ENCODE measurements at regions not wholly inside any gene's neighbourhood (a gene's known extent, or its start where the extent isn't known, plus 50 kb on each side); places are given as distances from the start of the nearest gene placed in this dataset.
A peak's percentile ranks its signal among the peaks of the same experiment; 100 is the strongest.

DNA sequence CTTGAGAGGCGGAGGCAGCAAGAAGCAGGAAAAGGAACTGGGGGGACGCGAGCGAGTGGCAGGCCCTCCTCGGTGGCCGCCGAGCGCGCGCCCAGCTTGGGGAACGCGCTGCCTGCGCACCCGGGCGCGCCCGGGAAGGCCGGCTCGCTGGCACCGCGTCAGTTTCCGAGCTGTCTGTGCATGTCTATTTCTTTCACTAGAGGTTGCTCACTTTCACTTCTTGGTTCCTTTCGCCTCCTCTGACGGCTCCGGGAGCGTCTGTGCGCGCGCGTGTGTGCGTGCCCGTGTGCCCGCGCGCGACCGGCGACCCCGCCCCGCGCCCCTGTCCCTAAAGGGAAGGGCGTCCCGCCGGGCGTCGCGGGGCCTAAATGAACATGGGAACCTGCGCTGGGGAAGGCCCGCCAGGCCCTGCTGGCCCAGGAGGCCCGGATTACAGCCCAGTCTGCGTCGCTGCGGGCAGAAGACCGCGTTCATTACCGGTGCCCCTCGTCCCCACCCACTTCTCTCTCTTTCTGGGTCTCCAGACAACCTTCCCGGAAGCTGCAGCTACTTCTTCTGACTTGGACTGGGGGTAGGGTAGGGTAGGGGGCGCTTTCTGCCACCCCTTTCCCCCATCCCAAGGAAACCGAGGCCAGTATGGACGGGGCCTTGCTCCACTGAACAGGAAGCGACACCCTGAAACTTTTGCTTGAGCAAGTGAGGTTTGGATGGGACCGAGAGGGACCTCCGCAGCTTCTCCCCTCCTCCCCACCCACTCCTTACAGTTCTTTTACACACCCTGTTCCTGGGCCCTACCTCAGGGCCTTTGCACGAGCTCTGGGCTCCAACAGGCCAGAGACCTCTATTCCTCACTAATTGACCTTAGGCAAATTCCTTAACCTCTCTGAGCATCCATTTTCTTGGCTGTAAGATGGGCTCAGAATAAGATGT lies 205.8 kb upstream of the IER5L start:
- peak; percentile 79 for DNase-seq (ENCODE audit: low spot score)

DNA sequence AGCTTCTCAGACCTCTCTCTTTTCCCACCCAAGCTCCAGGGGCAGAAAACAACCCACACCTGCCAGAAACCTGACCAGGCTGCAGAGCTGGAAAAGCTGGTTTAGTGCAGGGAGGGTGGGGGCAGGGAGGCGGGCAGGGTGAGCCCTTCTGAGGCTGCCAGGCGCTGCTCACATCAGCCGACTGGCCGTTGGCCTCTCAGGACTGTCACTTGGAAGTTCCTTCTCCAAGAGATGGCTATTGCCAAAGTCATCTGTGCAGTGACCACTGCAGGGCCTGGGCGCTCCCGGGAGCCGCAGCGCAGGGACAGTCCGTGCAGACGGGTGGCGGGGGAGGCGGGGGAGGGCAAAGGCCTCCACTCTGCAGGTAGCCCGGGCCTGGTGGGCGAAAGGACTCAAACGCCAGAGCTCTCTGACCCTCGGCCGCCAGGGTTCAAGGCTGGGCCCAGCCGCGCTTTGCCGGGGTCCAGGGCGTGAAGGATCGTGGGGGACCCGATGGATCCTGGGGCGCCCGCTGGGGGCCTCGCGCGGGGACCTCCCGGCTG lies 205.0 kb upstream of the IER5L start:
- no peak for DNase-seq (ENCODE audit: low spot score)

DNA sequence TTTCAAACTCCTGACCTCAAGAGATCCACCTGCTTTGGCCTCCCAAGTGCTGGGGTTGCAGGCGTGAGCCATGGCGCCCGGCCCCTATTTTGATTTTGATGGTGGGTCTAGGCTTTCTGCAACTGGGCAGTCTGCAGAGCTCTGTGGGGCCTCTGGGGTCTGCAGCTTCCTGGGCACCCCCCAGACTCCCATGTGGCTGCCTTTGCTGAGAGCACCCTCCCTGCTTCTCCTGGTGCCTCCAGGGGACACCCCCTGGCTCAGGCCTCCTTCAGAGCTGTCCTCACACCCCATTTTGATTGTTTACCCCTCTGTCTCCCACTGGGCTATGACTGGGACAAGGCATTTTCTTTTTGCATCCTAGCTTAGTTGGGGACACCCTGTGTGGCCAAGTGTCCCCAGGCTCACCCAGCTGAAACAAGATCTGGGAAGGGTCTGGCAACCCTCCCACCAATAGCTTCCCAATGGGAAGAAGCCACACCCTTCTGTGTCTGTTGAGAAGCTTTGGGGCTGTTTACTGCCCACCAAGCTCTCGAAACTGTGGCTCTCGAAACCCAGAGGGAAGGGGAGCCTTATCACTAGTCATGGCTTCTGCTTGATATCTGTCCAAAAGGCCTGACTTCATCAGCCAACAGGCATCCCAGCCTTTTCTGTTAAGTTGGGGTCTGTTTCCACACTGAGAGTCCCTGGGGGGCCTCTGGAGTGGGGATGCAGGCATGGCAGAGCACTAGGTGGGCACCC lies 204.4 kb upstream of the IER5L start:
- DNase-seq (ENCODE audit: low spot score), result no peak

DNA sequence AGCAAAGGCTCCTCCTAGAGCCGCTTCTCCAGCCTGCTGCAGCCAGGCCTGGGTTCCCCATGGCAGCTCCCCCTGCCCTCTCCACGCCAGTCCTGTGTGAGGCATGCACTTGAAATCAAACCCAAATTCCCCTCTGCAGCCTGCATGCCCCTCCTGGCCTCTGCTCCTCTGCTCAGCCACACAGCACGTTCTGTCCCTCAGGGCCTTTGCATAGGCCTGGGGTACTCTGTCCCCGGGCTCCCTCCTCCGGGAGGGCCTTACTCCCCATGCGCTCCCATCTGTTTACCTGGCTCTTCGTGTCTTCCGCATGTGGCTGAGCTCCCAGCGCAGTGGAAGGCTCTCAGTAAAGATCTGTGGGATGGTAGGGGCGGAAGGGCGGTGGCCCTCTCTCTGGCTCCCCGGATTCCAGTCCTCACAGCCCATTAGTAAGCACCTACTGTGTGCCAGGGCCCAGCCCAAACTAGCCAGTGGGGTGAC lies 203.5 kb upstream of the IER5L start:
- DNase-seq (ENCODE audit: low spot score), result no peak

DNA sequence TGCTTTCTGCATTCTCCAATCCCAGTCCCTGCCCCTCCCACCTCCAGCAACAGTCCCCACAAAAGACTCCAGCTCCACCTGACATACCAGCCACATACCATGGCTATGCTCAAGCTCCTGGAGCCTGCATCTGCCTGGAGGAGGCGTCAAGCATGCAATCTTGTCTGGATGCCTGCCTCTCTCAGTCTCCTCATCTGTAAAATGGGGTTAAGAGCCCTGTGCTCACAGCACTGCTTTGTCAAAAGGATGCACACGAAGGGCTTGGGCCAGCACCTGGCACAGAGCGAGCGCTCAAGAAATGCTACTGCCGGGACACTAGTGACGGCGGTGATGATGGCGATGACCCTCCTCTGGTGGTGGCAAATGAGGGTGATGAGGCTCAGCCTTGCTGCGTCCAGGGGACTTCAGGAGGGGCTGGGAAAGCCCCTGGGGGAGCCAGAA lies 202.9 kb upstream of the IER5L start:
- no peak for DNase-seq (ENCODE audit: low spot score)

DNA sequence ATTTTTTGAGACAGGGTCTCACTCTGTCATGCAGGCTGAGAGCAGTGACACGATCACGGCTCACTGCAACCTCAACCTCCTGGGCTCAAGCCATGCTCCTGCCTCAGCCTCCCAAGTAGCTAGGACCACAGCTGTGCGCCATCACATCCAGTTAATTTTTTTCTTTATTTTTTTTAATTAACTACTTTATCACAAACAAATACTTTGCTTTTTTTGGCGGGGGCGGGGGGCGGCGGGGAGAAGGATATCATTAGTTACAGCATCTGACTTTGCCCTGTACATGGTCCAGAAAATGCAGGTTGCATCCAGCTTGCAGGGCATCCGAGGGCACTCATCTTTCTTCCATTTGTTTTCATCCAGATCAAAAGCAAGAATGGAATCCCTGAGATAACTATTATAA lies 201.8 kb upstream of the IER5L start:
- DNase-seq (ENCODE audit: low spot score), result no peak

DNA sequence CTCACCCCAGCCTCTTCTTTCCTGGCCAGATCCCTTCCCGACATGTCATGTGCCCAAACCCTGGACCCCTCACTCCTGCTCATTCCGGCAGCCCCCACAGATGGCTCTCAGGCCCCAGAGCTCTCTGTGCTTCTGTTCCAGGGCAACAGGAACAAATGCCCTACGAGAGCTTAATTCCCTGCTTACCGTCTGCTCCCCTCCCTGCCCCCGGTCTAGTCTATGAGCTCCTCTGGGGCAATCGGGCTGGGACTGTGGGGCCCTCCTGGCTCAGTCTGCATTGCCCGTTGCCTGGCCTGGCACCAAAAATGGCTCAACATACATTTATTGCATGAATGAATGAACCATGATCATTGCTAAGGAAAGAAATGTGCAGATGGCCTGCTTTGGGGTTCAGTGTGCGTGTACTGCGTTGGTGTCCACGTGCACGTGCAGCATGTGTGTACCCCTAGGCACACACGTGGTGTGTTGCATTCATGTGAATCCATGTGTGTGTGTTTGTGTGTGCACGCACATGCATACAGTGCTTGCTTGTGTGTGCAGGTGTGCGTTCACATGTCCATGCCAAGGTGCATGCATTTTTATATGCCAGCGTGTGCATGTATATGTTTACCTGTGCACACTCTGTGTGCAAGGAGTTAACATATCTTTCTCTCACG lies 201.2 kb upstream of the IER5L start:
- no peak for DNase-seq (ENCODE audit: low spot score)

DNA sequence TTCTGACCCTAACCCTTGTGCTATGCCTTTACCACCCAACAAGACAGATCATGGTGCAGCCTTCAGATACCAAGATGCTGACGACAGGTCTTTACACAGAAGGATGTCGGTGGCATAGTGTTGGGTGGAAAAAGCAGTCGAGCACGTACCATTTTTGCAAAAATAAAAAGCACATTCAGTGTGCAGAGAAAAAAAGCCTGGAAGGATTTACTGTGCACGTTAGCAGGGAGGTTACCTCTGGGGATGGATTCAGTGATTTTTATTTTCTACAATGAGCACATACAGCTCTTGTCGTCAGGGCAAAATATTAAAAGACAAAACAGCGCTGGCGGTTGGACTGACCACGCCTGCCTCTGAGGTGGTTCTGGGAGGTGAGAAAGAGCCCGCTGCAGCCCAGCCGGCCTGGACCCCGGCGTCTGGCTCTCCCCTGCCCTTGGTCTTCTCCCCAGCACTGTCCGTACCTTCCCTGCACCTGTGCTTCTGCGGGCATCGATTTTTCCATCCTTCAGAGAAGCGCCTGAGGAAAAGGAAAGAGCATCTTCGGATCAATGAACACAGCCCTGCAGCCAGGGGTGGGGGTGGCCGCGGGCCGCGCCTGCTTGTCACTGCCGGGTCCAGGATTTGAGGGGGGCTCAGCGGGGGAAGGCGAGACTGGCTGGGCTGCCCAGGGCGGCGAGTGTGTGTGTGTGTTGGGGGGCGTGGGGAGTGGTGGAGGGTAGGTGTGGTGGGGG lies 200.0 kb upstream of the IER5L start:
- DNase-seq (ENCODE audit: low spot score), result no peak

DNA sequence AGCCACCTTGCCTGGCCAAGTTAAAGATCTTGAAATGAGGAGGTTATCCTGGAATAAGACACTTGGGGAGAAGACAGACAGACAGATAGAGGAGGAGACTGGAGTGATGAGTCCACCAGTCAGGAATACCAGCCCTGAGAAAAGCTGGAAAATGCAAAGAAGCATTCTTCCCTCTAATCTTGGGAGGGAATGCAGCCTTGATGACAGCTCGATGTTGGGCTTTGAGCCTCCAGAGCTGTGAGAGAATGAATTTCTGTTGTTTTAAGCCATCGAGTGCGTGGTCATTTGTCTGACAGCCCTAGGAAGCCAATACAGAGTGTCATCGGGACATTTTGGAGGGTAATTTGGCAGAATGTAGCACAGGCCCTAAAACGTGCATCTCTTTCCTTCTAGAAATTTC lies 199.1 kb upstream of the IER5L start:
- DNase-seq (ENCODE audit: low spot score), result no peak

DNA sequence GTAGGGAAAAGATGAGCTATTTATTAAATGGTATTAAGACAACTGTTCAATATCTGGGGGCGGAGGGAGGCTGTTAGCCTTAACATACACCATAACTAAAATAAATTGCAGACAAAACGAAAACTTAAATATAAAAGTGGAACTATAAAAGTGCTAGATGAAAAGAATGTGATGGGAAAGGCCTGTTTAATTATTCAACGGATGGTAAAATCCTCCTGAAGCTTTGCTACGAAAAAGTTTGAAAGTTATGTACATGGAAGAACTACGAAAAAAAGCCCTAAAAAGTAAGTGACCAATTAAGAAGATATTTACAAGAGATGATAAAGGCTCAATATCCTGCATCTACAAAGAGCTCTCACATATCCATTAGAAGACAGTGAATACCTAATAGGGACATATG lies 197.8 kb upstream of the IER5L start:
- no peak for DNase-seq (ENCODE audit: low spot score)

DNA sequence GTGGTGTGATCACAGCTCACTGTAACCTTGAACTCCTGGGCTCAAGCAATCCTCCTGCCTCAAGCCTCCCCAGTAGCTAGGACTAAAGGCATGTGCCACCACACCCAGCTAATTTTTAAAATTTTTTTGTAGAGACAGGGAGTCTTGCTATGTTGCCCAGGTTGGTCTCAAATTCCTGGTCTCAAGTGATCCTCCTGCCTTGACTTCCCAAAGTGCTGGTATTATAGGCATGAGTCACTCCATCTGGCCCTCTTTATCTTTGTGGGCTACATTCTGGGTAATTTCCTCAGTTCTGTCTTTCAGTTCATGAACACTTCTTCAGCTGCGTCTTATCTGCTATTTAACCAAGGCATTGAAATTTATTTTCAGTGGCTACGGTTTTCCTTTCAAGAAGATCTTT lies 196.6 kb upstream of the IER5L start:
- DNase-seq (ENCODE audit: low spot score), result no peak

DNA sequence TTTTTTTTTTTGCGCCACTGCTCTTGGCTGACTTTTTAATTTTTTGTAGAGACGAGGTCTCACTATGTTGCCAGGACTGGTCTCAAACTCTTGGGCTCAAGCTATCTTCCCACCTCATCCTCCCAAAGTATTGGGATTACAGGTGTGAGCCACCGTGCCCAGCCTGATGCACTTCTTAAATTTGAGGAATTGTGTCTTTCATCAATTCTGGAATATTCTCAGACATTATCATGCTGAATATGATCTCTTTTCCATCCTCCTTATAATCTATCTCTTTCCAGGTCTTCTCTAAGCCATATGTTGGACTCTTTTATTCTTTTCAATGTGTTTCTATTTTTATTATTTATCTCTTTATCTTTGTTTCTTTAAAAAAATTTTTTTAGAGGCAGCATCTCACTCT lies 196.2 kb upstream of the IER5L start:
- DNase-seq (ENCODE audit: low spot score), result no peak

DNA sequence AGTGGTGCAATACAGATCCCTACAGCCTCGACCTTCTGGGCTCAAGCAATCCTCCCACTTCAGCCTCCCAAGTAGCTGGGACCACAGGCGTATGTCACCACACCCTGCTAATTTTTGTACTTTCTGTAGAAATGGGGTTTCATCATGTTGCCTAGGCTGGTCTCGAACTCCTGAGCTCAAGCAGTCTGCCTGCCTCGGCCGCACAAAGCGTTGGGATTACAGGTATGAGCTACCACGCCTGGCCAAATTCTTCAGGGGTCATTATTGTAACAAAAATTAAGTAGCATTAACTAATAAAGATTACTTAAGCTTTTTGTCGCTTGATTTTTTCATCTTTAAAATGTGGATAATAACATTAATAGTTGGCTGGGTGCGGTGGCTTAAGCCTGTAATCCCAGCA lies 195.3 kb upstream of the IER5L start:
- no peak for DNase-seq (ENCODE audit: low spot score)

DNA sequence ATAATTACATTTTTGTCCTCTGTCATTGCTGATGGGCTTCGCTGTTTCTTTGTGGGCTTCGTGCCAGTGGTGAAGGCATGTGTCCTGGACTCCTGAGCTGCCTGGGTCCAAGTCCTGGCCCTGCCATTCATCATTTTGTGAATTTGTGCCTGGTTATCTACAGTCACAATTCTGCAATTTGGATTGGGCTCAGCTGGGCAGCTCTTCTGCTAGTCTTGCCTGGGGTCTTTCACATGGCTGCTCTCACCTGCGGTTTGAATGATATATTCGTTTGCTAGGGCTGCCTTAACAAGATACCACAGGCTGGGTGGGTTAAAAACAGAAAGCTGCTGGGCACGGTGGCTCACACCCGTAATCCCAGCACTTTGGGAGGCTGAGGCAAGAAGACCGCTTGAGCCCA lies 192.7 kb upstream of the IER5L start:
- no peak for DNase-seq (ENCODE audit: low spot score)

DNA sequence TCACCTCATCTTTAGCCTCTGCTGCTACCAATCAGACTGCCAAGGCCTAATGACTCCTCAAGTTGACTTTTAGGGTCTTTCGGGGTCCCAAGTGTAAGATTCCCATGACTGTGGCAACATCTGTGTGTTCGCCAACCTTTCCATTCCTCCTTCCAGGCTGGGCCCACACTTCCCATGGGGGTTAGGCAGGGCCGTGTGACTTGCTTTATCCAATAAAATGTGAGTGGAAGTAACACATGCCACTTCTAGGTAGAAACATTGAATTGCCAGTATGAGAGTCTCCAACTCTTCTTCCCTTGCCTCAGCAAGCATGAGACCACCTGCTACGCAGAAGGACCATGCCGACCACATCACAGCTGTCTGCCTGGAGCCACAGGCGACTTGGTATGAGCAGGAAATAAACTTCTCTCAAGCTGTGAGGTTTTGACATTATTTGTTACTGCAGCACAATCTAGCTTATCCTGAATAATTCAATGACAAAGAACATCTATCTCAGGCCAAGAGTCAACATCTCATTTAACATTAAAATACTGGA lies 190.4 kb upstream of the IER5L start:
- DNase-seq (ENCODE audit: low spot score), result no peak

DNA sequence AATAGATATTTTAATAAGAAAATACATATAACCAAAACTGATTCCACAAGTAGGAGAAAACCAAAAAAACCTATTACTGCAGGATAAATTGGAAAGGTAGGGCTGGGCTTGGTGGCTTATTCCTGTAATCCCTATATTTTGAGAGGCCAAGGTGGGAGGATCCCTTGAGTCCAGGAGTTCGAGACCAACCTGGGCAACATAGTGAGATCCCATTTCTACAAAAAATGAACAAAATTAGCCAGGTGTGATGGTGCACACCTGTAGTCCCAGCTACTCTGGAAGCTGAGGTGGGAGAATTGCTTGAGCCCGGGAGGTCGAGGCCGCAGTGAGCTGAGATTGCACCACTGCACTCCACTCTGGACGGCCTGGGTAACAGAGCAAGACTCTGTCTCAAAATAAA lies 189.2 kb upstream of the IER5L start:
- DNase-seq (ENCODE audit: low spot score), result no peak

DNA sequence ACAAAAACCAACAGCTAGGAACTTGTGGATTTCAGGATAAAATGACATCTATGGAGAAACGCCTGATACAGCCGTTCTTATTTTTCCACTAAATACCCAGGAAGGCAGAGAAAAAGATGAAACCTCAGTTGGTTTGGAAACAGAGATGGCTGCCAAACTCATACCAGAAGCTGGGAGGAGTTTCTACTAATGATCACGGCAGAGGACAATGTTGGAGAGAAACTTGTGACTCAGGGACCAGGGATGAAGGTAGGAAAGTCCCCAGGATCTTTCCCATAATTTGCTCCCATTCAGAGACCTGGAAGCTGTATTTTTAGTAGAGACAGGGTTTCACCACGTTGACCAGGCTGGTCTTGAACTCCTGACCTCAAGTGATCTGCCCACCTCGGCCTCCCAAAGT lies 187.1 kb upstream of the IER5L start:
- no peak for DNase-seq (ENCODE audit: low spot score)

DNA sequence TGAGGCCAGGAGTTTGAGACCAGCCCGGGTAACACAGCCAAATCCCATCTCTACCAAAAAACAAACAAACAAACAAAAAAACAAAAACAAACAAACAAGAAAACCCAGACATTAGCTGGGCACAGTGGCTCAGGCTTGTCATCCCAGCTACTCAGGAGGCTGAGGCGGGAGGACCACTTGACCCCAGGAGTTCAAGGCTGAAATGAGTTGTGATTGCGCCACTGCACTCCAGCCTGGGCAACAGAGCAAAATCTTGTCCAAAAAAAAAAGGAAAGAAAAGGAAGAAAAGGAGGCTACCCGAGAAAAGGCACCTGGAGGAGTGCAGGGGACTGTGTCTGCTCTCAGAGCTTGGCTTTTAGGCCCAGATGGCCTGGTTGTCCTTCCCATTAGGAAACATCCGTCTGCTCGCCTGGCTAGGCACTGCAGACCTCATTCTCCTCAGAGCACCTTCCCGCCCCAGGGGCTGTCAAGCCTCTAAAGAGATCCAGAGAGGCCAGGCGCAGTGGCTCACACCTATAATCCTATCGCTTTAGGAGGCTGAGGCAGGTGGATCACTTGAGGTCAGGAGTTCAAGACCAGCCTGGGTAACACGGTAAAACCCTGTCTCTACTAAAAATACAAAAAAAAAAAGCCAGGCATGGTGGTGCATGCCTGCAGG lies 185.3 kb upstream of the IER5L start:
- no peak for DNase-seq (ENCODE audit: low spot score)

DNA sequence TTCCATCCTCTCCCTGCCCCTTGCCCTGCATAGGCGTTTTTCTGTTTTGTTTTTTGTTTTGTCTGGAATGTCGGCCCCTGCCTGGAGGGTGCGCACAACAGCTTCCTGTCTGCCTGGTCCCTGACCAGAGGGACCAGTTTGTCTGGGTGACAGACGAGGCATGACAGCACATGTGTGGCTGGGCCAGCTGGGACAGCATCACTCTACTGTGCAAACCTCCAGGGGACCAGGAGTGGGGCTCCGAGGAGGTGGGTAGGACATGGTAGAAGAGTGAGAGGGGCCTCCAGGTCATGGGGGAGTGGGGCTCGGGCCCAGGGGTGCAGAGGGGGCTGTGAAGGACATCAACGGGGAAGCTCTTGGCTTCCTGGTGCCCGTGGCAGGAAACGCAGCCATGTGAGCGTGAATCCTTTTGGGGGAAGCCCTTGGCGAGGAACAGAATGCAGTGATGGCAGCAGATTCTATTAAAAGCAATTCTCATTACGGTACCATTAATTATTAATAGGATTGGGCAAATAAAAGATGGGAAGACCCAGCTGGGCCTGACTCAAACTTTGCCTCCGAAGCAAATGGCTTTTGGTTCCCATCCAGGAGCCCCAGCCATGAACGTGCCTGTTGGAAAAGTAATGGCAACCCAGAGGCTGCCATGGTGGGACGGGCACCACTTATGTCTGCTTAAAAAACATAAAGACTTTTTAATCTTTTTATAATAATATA lies 184.4 kb upstream of the IER5L start:
- no peak for DNase-seq (ENCODE audit: low spot score)

DNA sequence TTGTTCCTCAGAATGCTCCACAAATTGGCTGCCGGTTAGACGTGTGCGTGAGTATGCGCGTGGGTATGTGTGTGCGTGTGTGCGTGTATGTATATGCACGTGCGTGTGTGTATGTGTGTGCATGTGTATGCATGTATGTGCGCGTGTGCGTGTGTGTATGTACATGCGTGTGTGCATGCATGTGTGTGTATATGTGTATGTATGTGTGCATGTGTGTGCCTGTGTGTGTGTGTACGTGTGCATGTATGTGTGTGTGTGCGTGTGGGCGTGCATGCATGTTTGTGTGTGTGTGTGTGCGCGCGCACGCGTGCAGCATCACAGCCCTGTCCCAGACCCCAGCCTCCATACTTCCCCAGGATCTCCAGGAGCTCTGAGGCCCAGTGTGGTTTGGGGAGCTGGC lies 183.1 kb upstream of the IER5L start:
- no peak for DNase-seq (ENCODE audit: low spot score)
